ENCODE measurements at regions not wholly inside any gene's neighbourhood (a gene's known extent, or its start where the extent isn't known, plus 50 kb on each side); places are given as distances from the start of the nearest gene placed in this dataset.
A peak's percentile ranks its signal among the peaks of the same experiment; 100 is the strongest.

DNA sequence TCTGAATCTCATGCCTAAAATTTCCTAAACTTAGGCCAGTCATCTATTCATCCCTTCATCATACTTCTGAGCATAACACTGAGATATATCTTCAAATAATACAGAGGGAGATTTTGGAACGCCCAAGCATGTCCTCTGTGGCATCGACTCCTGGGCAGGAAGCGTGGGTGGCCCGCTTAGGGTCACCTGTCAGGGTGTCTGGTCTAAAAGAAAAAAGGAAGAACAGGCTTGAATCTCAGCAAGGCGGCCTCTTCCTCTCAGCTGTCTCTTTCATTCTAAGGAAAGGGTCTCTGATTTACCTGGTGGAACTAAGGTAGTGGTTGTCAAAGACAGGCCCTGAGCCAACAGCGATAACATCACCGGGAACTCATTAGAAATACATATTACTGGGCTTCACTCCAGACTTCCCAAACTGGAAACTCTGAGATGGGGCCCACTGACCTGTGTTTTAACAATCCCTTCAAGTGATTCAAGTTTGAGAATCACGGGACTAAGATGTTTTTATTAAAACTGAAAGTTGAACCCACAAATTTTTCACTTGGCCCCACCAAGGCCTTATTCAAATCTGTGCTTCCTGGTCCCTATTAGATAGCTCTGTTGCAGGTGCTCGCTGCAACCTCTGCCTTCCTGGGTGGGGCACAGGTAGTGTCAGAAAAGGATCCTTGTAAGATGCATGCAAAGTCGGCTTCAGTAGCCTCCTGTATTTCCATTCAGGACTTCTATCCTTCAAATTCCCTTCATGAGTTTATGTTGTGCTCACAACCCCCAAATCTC is 162.3 kb upstream of the CCDC68 start:
- no peak for DNase-seq (ENCODE audit: extremely low read depth, low read depth, low spot score)

DNA sequence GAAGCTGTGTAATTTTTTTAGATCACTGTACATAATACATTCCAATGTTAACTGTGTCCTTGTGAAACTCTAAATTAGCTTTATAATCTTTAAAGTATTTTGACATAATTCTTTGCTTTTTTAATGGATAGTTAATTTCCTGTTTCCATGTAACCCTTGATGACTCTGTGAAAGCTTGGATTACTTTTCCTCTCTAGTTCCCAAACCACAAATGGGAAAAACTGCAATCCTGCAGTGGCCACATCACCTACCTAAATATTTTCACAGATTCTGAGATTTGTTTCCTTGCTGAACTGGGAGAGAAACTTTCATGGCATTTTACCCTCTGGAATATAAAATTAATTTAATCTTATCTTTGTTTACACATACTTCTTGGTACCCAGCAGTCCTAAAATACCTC is 161.6 kb upstream of the CCDC68 start:
- DNase-seq (ENCODE audit: extremely low read depth, low read depth, low spot score): no peak

DNA sequence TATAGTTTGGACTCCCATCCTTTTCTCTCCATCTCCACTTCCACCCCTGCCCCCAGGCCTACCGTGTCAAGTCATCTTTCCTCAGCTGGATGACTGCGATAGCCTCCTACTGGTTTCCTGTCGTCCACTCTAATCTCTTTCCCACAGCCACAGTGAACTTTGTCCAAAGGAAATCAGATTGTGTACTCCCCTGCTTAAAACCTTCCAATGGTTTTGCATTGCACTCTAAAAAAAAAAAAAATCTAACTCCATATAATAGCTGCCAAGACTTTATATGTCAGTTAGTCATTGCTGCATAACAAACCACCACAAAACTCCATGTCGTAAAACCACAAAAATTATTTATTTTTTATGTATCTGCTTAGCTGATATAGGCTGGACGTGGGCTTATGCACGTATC is 160.2 kb upstream of the CCDC68 start:
- DNase-seq (ENCODE audit: extremely low read depth, low read depth, low spot score): no peak

DNA sequence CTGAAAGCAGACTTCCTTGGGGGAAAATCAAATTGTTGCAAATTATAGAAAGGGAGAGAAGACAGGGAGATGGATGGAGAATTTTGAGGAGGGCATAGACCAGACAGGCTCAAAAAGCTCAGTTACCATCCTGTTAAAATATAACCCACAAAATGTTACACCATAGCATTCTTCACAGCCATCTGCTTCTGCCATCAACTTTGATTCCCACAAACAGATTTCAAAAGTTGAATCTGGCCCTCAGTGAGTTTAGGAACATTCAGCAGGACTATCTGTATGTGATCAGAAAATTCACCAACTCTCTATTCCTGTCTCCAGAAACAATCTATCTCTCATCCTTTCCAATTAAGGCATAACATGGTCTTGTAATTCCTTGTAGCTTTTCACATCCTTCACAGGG is 159.8 kb upstream of the CCDC68 start:
- no peak for DNase-seq (ENCODE audit: extremely low read depth, low read depth, low spot score)

DNA sequence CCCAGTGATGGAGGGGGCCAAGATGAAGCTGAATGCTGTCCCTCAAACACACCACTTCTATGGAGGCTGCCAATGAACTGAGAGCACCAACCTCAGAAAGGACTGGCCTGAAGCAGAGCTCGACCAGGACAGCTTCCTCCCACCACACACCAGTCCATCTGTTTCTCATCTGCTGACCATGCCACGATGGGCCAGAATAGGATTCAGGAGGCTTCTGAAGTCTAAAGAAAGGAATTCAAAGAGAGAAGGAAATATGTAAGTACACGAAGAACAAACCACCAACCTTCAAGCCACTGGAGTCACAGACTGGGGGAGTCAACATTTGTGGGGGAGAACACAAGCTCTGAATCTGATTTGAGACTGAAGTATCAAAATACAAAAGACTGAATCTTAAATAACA is 157.6 kb upstream of the CCDC68 start:
- DNase-seq (ENCODE audit: extremely low read depth, low read depth, low spot score): no peak

DNA sequence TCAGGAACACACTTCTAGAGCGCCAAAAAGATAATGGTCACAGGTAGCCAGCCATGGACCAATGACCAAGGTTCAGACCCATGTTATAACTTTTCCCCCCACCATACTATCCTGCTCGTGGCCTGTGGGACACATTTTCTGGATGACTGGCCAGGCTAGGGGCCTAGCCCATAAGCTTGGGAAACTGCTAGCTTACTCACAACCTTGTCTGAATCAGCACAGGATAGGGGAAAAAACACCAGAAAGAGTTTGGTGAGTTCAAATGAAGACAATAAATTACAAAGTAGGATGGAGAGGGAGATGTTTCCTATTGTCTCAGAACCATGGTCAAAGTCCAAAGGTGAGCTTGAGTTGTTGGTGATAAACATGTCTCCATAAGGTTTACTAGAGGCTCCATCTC is 156.3 kb upstream of the CCDC68 start:
- DNase-seq (ENCODE audit: extremely low read depth, low read depth, low spot score): no peak

DNA sequence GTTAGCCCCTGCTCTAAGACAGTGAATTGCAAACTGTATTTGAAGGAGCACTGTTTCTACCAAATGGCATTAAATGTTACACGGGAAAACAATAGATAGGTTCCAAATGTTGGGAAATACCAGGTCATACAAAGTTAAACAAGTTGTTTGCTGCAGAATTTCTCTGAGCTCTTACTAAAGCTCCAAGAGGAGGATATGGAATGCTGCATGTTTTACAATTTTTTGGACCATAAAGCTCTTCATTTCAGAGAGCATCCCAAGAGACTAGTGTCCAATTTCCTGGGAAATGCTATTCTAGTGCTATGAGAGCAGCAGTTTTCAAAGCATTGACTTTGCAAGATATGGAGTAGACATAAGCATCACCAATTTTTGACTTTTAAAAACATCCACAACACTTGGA is 155.6 kb upstream of the CCDC68 start:
- no peak for DNase-seq (ENCODE audit: extremely low read depth, low read depth, low spot score)

DNA sequence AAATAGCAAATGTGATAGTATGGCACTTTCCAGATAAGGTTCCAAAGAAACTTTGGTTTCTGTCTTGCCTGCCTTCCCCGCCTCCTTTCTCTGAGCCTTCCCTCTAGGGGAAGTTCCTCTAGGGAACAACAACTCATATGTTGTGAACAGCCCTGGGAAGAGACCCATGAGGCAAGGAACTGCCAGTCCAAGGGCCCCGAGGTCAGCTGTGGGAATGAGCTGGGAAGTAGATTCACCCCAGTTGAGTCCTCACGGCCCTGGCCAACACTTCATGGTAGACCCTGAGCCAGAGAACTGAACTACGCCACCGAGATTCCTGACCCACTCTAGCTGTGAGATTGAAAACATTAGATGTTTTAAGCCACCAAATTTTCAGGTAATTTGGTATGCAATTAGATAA is 154.5 kb upstream of the CCDC68 start:
- no peak for DNase-seq (ENCODE audit: extremely low read depth, low read depth, low spot score)

DNA sequence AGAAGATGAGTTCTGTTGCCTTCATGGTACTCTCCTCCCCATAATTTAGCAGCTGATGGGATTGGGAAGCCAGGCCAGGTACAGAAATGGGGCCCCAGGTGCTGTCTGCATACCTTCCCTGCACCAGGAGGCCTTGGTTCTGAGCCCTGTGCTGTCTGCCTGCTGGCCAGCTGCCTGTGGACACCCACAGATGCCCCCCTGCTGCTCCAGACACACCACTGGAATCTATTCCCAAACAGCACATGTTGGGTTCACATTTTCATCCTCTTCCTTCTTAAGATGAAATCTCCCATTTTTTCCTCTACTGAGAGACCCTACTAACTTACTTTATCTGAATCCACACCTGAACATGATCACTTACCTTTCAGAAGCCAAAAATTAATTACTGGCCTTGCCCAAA is 152.0 kb upstream of the CCDC68 start:
- DNase-seq (ENCODE audit: extremely low read depth, low read depth, low spot score): no peak

DNA sequence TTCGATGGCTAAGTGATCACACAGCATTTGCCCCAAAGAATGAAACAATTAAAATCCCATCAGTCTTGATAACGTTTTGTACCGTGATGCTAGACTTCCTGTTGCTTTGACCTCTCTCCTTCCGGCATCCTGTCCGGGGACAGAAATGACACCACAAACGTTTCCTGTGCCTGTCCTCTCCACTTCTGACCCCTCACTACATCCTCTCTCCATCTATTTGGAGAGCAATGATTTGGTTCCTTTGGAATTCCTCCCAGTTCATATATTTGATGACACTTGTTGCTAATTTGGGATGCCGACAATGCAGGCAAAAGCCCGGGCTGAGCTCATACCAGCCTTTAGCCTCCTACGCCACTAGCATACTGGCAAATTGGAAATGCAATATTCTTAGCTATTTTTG is 151.2 kb upstream of the CCDC68 start:
- peak; percentile 68 for DNase-seq (ENCODE audit: extremely low read depth, low read depth, low spot score)

DNA sequence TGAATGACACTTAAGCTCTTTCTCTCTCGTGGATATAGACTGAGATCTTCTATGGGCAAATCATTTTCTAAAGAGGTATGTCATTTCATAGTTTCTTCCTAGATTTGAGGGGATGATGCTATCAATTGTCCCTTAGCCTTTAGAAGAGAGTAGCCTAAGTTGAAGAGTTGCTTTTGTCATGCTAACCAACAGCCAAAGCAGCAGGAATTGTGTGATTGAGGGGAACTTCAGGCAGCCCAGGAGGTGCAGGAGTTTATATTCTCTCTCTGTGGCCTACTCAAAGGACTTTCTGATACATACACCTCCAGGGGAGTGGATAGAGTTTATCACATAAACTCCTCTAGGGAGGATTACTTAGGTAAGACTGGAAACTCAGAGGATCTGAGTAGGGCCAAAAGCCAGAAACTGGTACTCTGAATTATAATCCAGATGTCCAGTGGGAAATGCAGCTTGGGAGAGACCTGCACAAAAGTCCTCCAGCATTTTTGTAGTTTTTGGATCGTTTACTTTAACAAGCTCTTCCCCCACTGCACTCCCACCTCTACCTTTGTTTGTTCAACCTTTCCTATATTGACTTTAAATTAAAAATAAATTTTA is 150.7 kb upstream of the CCDC68 start:
- DNase-seq (ENCODE audit: extremely low read depth, low read depth, low spot score): no peak

DNA sequence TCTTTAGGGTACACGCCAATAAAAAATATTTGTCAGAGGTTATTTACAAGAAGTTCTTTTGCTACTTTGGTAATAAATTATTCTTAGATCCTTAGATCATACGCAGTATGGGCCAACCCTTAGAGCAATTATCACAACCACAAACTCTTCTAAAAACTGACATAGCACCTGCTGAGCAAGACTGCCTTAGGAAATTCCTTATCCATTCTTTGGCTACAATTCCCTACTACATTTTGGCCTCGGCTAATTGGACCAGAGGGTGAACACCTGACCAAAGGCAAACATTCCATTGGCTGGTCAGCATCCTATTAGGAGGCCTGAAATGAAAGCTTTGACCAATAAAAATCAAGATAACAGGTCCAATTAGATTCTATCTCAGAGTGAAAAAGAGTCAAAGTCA is 147.6 kb upstream of the CCDC68 start:
- DNase-seq (ENCODE audit: extremely low read depth, low read depth, low spot score): no peak

DNA sequence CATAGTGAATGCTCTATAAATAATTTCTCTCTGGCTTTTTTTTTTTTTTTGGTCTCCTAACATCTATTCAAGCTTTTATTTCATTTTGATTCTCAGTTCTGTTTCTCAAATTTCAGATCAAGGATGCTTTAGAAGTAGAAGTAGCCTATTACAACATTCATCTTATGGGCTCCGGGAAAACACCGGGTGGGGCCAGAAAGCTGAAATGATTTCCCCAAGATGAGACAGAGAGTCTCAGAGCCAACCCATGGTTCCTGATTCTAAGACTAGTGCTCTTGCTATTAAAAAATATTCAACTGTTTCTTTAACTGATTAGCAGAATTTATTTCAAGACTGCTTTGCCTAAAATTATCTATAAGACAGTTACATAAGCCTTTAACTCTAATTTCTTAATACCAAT is 147.2 kb upstream of the CCDC68 start:
- DNase-seq (ENCODE audit: extremely low read depth, low read depth, low spot score): no peak

DNA sequence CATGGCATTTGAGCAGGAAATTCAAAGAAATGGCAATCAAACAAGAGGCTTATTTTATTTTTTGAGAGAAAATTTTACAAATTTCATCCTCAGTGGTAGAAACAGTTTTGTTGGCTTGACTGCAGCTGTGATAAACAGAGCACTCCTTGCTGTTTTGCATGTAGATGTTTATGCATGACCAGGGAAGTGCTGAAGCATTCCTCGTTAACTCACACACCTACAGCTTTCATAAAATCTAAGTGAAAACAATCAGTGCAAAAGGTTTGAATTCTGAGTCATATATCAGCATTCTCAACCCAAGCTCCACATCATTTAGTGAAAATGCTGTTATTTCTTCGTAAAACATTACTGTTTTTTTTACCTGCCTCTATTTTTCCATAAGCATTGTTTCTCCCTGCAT is 146.6 kb upstream of the CCDC68 start:
- no peak for DNase-seq (ENCODE audit: extremely low read depth, low read depth, low spot score)

DNA sequence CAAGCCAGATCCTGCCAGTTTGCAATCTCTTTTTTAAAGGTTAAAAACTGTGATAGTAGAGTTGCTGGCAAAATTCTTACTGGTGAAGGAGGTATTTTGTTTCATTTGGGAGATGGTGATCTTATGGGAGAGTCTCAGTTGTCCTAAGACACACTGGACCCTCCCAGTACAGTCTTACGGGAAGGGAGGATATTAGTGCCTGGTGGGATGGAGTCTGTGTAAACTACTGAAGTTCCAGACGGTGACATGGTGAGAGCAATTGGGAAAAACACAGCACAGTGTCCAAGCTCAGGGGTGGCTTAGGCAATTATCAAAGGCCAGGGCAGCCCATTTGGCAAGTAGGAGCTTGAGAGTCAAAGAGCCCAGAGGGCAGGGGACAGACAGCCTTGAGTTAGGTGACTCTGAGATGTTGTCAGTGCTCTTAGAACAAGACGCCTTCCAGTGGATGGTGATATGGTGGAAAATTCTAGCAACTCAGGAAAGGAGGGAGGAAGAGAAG is 143.7 kb upstream of the CCDC68 start:
- DNase-seq (ENCODE audit: extremely low read depth, low read depth, low spot score): no peak

DNA sequence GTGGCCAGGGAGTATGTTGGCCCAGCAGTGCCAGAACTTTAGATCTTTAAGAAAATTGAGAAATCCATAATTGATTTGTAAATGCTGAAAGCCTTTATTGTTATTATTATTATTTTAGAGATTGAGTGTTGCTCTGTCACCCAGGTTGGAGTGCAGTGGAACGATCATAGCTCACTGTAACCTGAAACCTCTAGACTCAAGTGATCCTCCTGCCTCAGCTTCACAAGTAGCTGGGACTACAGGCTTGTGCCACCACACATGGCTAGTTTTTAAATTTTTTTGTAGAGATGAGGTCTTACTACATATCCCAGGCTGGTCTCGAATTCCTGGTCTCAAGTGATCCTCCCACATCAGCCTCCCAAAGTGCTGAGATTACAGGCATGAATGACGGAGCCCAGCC is 143.2 kb upstream of the CCDC68 start:
- DNase-seq (ENCODE audit: extremely low read depth, low read depth, low spot score): no peak

DNA sequence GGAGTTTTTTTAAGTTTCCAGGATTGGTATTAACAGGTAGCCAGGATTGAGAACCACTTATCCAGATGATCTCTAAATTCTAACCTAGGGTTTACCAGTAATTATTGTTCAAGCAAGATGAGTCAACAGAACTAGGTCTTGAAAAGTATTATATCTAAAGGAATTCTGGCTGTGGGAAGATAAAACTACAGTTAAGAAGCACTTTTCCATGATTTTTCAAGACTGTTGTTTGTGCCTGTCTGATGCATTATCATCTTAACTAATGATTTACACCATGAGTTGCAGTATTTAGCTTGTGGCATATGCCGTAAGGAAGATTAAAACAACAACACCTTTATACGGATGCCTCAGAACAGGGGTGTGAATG is 142.2 kb upstream of the CCDC68 start:
- no peak for DNase-seq (ENCODE audit: extremely low read depth, low read depth, low spot score)

DNA sequence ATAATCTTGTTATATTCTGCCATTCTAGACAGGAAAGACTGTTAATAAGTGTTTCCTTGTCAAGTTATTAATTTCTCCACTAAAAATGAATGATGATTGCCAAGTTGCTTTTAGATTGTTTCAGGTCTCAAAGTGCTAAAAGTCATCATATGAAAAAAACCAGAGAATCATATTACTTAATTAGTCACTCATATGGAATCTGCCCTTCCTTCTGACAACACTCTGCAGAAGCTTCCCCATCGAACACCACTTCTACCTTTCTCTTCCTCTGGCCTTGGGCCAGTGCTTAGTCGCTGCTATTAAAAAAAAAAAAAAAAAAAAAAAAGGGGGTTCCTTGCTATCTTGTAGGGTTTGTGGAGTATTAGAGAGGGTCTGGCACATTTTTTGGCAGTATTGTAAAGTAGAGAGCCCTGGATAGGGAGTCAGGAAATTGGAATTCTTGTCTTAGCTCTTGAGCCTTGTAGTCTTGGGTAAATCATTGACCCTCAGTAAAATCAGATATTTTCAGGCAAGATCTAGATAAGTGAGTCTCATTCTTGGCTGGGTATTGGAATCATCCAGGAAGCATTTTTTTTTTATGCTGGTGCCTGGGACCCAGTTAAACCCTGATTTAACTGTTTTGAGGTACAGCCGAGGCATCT is 141.7 kb upstream of the CCDC68 start:
- DNase-seq (ENCODE audit: extremely low read depth, low read depth, low spot score): no peak

DNA sequence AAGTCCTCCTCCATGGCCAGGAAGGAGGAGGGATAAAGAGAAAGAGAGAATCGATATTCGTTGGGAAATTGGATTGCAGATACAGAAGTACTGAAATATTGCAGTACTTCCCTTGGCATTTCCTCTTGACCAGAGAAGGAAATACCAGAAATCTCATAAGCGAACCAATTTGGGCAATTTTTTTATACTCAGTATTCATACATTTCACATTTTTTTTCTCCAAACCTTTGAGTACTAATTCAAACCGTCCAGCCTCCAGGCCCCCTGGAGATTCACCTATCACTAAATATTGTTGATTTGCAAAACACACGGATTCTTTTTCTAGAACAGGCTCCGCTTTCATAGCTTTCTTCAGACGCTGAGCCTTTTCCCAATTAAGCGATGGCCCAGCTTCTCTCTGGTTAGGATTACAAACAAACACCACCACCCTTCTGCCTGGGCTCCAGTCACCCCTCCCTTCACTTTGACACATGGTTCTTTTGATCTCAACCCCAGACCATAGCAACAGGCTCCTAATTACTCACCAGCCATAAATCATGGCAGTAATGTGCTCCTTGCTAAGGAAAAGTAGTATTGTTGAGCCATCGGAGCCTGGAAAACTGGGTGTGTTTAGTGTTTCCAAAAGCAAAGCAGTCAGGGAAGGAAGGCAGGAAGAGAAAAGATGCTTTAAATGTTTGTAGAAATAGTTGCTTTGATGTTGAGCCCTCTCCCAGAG is 138.4 kb upstream of the CCDC68 start:
- no peak for DNase-seq (ENCODE audit: extremely low read depth, low read depth, low spot score)

DNA sequence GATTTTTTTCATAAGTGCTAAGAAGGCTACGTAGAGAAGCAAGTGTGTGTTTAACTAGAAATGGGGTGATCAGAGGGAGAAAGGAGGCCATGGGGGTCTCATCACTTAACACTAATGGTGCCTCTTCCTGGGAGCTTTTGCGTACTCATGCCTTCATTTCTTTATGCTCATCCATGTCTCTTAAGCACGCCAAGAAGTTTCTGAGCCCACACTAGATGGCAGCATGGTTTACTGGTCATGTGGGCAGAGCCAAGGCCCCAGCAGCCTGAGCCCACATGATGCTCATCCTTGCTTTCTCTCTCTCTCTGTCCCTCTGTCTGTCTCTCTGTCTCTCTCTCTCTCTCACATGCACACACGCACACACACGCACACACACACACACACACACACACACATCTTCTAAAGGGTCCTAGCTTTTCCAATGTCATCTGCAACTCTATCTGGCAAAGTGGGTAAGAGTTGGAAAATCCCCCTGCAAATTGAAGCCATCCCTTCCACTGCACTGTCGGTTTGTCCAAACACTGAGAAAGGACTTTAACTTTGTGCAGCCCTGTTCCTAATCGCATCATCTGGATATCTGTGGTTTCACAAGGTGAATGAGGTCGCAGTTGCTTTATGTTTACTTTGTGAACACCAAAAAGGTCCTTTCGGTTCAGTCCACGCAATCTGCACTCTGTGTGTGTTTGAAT is 137.1 kb upstream of the CCDC68 start:
- no peak for DNase-seq (ENCODE audit: extremely low read depth, low read depth, low spot score)

DNA sequence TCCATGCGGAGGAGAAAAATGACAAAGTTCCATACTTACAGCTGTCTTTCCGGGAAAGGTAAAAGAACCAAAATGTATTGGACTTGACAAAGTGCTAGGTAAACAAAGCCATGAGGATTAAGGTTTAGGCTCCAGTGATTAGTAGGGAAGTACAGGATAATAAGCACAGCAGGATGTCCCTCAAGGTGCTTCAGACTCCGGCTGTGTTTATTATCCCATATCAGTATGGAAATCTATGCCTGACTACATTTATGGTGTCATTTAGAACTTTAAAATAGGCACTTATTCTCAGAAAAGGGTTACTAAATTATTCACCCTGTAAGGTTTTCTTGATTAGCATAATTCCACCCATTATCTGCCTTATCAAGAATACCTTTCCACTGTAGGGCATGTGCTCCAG is 136.3 kb upstream of the CCDC68 start:
- no peak for DNase-seq (ENCODE audit: extremely low read depth, low read depth, low spot score)

All from glomerular endothelial cell (primary cell).